SK-N-SH (cell line): ENCODE measurements at regions not wholly inside any gene's neighbourhood (a gene's known extent, or its start where the extent isn't known, plus 50 kb on each side); places are given as distances from the start of the nearest gene placed in this dataset.

Experiments
- CTCF ChIP-seq: fragments of 200-600 bp; sonication (generic); IDR thresholded peaks from 2 replicates; pipeline ENCODE4 v1.6.1; 2017; ENCODE audit warnings: antibody characterized with exemption, mild to moderate bottlenecking, moderate library complexity
- FOXM1 ChIP-seq: IDR thresholded peaks from 2 replicates; pipeline ENCODE4 v1.4.0; 2012; ENCODE audit warnings: low read depth, mild to moderate bottlenecking
- MXI1 ChIP-seq: IDR thresholded peaks from 2 replicates; pipeline ENCODE4 v1.6.1; 2012; ENCODE audit warnings: mild to moderate bottlenecking, low read depth, low read length, improper control_type of control experiment
- NRF1 ChIP-seq: IDR thresholded peaks from 2 replicates; pipeline ENCODE4 v1.6.1; 2012; ENCODE audit warnings: low read depth, mild to moderate bottlenecking, low read length
- POLR2AphosphoS5 ChIP-seq: IDR thresholded peaks from 2 replicates; pipeline ENCODE4 v1.6.1; 2012; ENCODE audit warnings: low read depth, low read length

GRCh38 chr16:76926042-76926441, 264.9 kb upstream of the MON1B start:
- TF ChIP-seq CTCF (no peak), NRF1 (no peak), FOXM1 (no peak), MXI1 (no peak), POLR2AphosphoS5 (no peak)
